K562 (cell line): ENCODE measurements at regions not wholly inside any gene's neighbourhood (a gene's known extent, or its start where the extent isn't known, plus 50 kb on each side); places are given as distances from the start of the nearest gene placed in this dataset.

Experiments
- ATAC-seq: fragments of 200-7000 bp; cut with Tn5 transposase; 3 replicates; pipeline ENCODE4 v1.9.1; 2020; ENCODE audit warnings: moderate library complexity
- BruUV-seq: library from RNA; stranded (reverse); fragments of 400-500 nt; replicated peaks from 2 replicates; lab custom pipeline; 2021; lab: Mats Ljungman, UMichigan
- CTCF ChIA-PET: fragments of 300-600 bp; formaldehyde crosslinking; extraction: SDS; loops from one replicate; lab custom pipeline; 2021; ENCODE audit warnings: low intra/inter-chr PET ratio; lab: Yijun Ruan, JAX
- POLR2A ChIA-PET: fragments of 300-600, 350-650 bp; sonication (Branson Sonifier 250); formaldehyde crosslinking; extraction: SDS; loops from one replicate; lab custom pipeline; 2021; ENCODE audit warnings: antibody characterized with exemption, inconsistent platforms; lab: Yijun Ruan, JAX
- DNase-seq, 4 experiments: peaks; one replicate each; pipeline versions ENCODE4 v3.0.0 to v3.0.0-alpha.2; 2011 to 2018; ENCODE audit warnings: low spot score in 3 of 4, mixed read lengths in 3 of 4; ENCODE audit errors: extremely low read depth in 1 of 4
- FAIRE-seq: peaks from 2 replicates; lab custom pipeline; 2011; peaks lifted over from hg19 to GRCh38; lab: Jason Lieb, UNC
- H2AFZ ChIP-seq: 2 replicates; pipeline ENCODE4 v1.6.0; 2011; ENCODE audit warnings: low read depth, low read length, control low read depth, inconsistent platforms
- H3K27ac ChIP-seq: fragments of 200-600 bp; 3 replicates; pipeline ENCODE4 v1.8.0; 2011; ENCODE audit warnings: low read depth, mild to moderate bottlenecking, control low read depth, inconsistent platforms, low read length, moderate library complexity, mixed read lengths; ENCODE audit errors: extremely low read depth
- H3K27me3 ChIP-seq, 2 experiments: fragments of 300-600 bp in 1 of 2; 2 replicates in 1 of 2; 3 replicates in 1 of 2; pipeline versions ENCODE4 v1.6.0 to v1.8.0; 2011; ENCODE audit warnings: inconsistent platforms in 2 of 2, low read length in 2 of 2, mild to moderate bottlenecking in 1 of 2, mixed read lengths in 1 of 2, moderate library complexity in 1 of 2; ENCODE audit not compliant: control insufficient read depth in 2 of 2, insufficient read depth in 2 of 2
- H3K36me3 ChIP-seq: fragments of 300-600 bp; 3 replicates; pipeline ENCODE4 v1.8.0; 2011; ENCODE audit warnings: mild to moderate bottlenecking, low read length, inconsistent platforms; ENCODE audit not compliant: control insufficient read depth, insufficient read depth
- H3K4me1 ChIP-seq, 2 experiments: fragments of 200-600 bp in 1 of 2; replicated peaks in 1 of 2; 2 replicates in 1 of 2; 3 replicates in 1 of 2; pipeline versions ENCODE4 v1.5.1 to v1.8.0; 2011; ENCODE audit warnings: inconsistent platforms in 2 of 2, low read length in 2 of 2, mild to moderate bottlenecking in 1 of 2, mixed read lengths in 1 of 2, moderate library complexity in 1 of 2; ENCODE audit not compliant: control insufficient read depth in 2 of 2, insufficient read depth in 2 of 2
- H3K4me2 ChIP-seq: 2 replicates; pipeline ENCODE4 v1.6.1; 2011; ENCODE audit warnings: low read length, control low read depth, inconsistent platforms, mixed read lengths; ENCODE audit not compliant: insufficient read depth
- H3K4me3 ChIP-seq: fragments of 200-600 bp; sonication (generic), shearing (Covaris generic); 2 replicates; pipeline ENCODE4 v1.5.1; 2016; ENCODE audit warnings: control low read depth, inconsistent platforms
- H3K79me2 ChIP-seq: fragments of 200-600 bp; 3 replicates; pipeline ENCODE4 v1.8.0; 2011; ENCODE audit warnings: low read length, inconsistent platforms; ENCODE audit not compliant: control insufficient read depth, insufficient read depth
- H3K9ac ChIP-seq, 2 experiments: 2 replicates each; pipeline versions ENCODE4 v1.6.0 to v1.6.1; 2011; ENCODE audit warnings: low read depth in 2 of 2, low read length in 2 of 2, control low read depth in 1 of 2, inconsistent platforms in 1 of 2, mild to moderate bottlenecking in 1 of 2, mixed read lengths in 1 of 2; ENCODE audit not compliant: insufficient read depth in 1 of 2
- H3K9me1 ChIP-seq: one replicate; pipeline ENCODE4 v1.6.0; 2011; ENCODE audit warnings: inconsistent platforms, mild to moderate bottlenecking, low read length, moderate library complexity; ENCODE audit not compliant: control insufficient read depth, insufficient read depth
- H3K9me3 ChIP-seq: replicated peaks from 2 replicates; pipeline ENCODE4 v1.5.1; 2011; ENCODE audit warnings: low read depth, low read length, inconsistent platforms; ENCODE audit not compliant: control insufficient read depth, insufficient read depth
- H4K20me1 ChIP-seq: replicated peaks from 2 replicates; pipeline ENCODE4 v1.6.1; 2011; ENCODE audit warnings: low read length, inconsistent platforms, mixed read lengths; ENCODE audit not compliant: control insufficient read depth, insufficient read depth
- GABPA ChIP-seq: fragments of 200-800 bp; sonication (Bioruptor generic); conservative IDR thresholded peaks from 2 replicates; pipeline ENCODE4 v1.6.1; 2016; ENCODE audit warnings: low read depth, missing genetic modification characterization, missing compliant biosample characterization
- MTA3 ChIP-seq: fragments of 450-650 bp; formaldehyde crosslinking; IDR thresholded peaks from 2 replicates; pipeline ENCODE4 v1.6.1; 2017; ENCODE audit warnings: mild to moderate bottlenecking, borderline replicate concordance
- SIRT6 ChIP-seq: IDR thresholded peaks from one replicate; pipeline ENCODE4 v1.6.1; 2012; ENCODE audit warnings: low read depth, mild to moderate bottlenecking, control low read depth, inconsistent platforms, low read length, moderate library complexity
- ZNF318 ChIP-seq, 2 experiments: fragments of 450-650 bp; IDR thresholded peaks; 2 replicates each; pipeline ENCODE4 v1.6.1; 2016; ENCODE audit warnings: mild to moderate bottlenecking in 2 of 2, borderline replicate concordance in 1 of 2, low read depth in 1 of 2, moderate library complexity in 1 of 2
- WGBS: fragments of 100-300 bp; shearing (Covaris generic); methylation state at CpG from one replicate; pipeline ENCODE4 v1.1.6; 2016; ENCODE audit warnings: low coverage, mixed read lengths; ENCODE audit not compliant: insufficient coverage; ENCODE audit errors: missing lambda C conversion rate; 5-methylcytosine and 5-hydroxymethylcytosine counted together
- in situ Hi-C: fragments of 300-500 bp; cut with MboI; formaldehyde crosslinking; loops from 4 replicates; pipeline ENCODE4 v1.15.0; 2018; ENCODE audit warnings: inconsistent platforms, mixed read lengths
- intact Hi-C: fragments of 100-400 bp; cut with micrococcal nuclease; formaldehyde crosslinking; loops from 2 replicates; pipeline ENCODE4 v1.14.2; 2022

- no peak for TF ChIP-seq ZNF318 (IDR thresholded peaks at IDR 0.05; ENCODE audit: borderline replicate concordance in 1 of 2, low read depth in 1 of 2)
Observed at GRCh38 chr5:92637960-92638359, 943.1 kb downstream of the NR2F1-AS1 start (continued).

GRCh38 chr5:92637247-92637646 lies 943.8 kb downstream of the NR2F1-AS1 start:
- Histone ChIP-seq H3K27me3 (no peaks in the 10 kb centered on the region), H3K79me2 (no peaks in the 10 kb centered on the region), H3K9me1 (no peaks in the 10 kb centered on the region), H3K27ac (no peak overlapping the region), H4K20me1 (no peaks in the 10 kb centered on the region), H3K4me1 (no peaks in the 10 kb centered on the region), H3K4me2 (no peak overlapping the region), H2AFZ (no peak overlapping the region), H3K9me3 (peaks cover 2% of the 10 kb centered on the region; the same call in 1 of the 2 replicates), H3K4me3 (no peak overlapping the region), H3K36me3 (no peaks in the 10 kb centered on the region), H3K9ac (no peak overlapping the region)
- no peak for DNase-seq
- intact Hi-C loops: no loop called here
- no peak for FAIRE-seq
- in situ Hi-C loops: no loop called here
- 0% methylated on average over 2 of the region's 2 CpGs for WGBS
- TF ChIP-seq SIRT6: no peak
- TF ChIP-seq GABPA: no peak
- TF ChIP-seq MTA3: no peak
- ATAC-seq: no peak
- ChIA-PET POLR2A (no interaction called here), CTCF (no interaction called here)
- no TSS peak for BruUV-seq
